NCI-H526 (cell line): ENCODE measurements at regions not wholly inside any gene's neighbourhood (a gene's known extent, or its start where the extent isn't known, plus 50 kb on each side); places are given as distances from the start of the nearest gene placed in this dataset.

ENCODE experiments used
- DNase-seq, 2 experiments: peaks; one replicate each; lab custom pipeline; 2025; lab: John Stamatoyannopoulos, UW

- no peak for DNase-seq
Measured at GRCh38 chr7:130880668-130881067, 146.7 kb upstream of the KLF14 start.

GRCh38 chr7:130881091-130881798, 147.2 kb upstream of the KLF14 start:
- no peak for DNase-seq

DNA sequence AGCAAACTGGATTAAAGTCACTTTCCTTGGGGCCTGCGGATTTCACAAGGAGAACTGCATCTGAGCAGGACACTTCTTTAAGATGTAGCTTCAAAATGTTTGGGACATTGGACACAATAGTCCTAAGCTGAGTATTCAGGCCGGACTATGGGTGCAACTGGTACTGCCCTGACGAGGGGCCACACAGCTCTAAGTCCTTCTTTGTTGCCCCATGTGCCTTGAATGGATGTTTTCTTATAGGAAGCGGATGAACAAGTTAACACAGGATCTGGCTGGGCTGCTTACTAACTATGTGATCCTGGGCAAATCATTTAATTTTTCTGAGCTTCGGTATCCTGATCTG, 147.8 kb upstream of the KLF14 start:
- DNase-seq = no peak

GRCh38 chr7:130882396-130882795, 148.4 kb upstream of the KLF14 start:
- no peak for DNase-seq

GRCh38 chr7:130883928-130884327, 149.9 kb upstream of the KLF14 start:
- DNase-seq = no peak

DNA sequence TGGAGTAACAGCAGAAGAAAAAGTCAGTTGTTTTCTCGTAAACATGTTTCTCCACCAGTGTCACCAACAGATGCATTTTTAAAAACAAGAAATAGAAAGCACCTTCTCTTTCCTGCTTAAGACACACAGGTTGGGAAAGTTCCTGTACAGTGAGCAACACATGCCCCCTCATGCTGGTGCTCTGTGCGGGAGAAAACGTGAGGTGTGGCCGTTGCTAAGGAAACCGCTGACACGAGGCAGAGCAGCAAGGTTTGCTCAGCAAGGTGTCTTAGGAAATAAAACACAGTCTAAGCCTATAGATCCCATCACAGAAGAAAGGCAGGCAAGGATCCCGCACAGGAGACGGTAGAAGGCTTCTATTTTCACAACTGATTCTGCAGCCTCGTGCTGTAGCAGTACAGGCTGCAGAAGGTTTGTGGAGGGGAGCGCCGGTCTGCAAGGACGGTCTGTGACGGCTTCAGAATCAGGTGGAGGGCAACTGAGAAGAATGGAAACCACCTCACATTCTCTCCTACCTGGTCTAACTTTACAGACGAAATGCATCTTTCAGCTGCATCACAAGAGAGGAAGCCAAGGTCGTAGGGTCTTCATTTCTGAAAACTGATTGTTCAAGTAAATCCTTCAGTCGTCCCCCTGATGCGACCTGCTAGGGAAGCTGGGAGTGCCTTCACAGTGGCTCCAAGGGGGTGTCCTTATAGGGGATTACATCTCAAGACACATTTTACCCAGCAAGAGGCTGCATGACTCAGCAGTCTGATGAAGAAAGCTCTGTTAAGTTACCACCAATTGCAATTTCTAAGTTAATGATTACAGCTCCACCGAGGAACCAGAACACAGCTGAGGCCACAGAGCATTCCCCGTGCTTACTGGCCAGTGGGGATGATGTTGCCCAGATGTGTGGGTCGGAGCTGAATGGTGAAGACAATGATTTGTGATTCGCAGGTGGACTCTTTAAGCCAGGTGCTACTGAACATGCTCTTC, 150.7 kb upstream of the KLF14 start:
- DNase-seq = peak in 1 of 2 experiments; percentile 39

DNA sequence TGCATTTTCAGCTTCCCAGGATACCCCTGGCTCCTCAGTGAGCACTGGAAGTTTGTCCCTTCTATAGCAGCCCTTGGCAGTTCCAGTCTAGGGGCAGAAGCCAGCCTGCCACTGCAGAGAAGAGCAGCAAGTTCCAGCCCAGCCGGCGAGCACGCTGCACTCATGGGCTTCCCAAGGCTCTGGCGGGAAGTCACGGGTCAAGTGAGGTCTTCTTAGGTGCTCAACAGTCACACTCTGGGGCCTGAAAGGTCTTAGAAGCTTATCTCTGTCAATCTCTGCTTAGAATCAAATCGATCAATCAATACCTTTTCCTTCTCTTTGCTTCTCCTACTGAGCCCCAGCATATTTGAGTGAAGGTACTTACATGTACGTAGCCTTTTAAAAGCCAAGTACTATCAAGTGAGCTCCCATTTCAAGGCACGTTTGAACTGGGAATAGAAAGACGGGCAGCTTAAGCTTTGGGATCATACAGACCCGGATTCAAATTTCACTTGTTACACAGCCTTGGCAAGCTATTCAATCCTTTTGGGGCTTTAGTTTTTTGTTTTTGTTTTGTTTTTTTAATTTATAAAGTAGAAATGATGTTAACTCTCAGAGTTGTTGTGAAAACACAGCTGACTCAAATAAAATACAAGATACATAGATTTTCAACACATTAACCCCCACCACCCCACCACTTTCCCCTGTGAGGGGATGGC, 152.6 kb upstream of the KLF14 start:
- DNase-seq = no peak

DNA sequence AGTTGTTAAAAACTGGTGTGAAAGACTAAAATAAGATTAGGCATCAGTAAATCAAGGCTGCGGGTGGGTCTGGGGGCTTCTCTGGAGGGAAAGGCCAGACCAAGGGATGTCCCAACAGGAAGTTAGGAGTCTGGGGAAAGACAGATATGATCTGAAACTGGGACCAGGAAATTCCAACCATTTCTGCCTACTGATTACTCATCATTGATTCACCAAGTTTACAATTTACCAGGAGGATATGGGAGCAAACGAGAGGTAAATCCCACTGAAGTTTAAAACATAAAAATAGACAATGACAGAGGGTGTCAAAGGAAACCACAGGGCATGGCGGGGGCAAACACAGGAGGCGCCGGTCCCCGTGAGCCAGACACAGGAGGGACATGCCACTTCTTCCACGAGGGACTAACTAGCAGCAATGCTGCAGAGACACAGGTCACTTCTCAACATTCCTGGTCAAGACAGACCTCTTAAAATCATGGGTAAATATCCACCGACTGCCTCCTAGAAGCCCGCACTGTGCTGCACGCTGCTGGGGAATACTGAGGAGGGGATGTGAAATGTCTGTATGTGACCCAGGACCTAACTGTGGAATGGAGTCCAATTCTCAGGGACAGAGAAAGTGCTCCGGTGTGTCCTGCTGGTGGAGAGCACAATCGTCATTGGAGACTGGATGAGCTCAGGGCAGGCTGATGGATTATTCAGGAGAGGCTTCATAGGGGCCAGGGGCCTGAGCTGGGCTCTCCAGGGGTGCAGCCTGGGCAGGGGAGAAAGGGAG, 153.4 kb upstream of the KLF14 start:
- no peak for DNase-seq

GRCh38 chr7:130887957-130888371, 154.0 kb upstream of the KLF14 start:
- DNase-seq = no peak

GRCh38 chr7:130888468-130888867, 154.5 kb upstream of the KLF14 start:
- DNase-seq = no peak

DNA sequence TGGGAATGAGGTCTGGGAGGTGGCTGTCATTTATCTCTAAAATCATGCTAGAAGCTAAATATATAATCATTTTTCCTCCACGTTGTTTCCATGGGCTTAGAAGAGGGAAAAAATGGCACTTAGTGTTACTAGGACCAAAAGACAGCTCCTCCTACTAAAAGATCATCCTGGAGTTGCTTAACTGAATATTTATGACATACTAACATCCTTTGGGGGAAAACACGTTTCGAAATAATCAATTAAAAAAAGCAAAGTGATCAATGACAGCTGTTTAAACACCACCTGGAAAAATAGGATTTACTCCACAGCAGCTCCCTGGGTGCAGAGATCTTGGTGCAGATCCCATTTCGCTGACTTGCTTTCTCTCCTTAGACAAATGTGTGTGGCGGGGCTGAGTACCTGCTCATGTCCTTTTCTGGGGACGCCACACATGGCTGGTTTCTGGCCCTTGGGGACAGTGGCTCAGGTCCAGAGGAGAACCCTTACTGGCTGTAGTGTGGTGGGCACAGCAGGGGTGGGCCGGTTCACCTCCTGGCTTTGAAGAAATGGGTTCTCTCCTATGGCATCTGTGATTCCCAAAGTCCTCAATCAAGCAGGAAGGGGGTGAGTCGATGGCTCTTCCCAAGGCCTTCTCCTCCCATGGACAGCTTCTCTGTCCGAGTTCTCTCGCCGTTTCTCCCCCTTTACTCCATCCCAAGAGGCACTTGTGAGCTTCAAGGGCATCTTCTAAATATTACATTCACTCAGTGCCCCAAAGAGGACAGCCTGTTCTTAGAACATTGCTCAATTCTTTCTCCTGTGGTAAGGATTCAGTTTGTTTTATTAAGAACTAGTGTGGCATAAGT, 156.4 kb upstream of the KLF14 start:
- DNase-seq = no peak

GRCh38 chr7:130891254-130892094, 157.5 kb upstream of the KLF14 start:
- no peak for DNase-seq

- DNase-seq = no peak
Measured at GRCh38 chr7:130893441-130893894, 159.5 kb upstream of the KLF14 start.

DNA sequence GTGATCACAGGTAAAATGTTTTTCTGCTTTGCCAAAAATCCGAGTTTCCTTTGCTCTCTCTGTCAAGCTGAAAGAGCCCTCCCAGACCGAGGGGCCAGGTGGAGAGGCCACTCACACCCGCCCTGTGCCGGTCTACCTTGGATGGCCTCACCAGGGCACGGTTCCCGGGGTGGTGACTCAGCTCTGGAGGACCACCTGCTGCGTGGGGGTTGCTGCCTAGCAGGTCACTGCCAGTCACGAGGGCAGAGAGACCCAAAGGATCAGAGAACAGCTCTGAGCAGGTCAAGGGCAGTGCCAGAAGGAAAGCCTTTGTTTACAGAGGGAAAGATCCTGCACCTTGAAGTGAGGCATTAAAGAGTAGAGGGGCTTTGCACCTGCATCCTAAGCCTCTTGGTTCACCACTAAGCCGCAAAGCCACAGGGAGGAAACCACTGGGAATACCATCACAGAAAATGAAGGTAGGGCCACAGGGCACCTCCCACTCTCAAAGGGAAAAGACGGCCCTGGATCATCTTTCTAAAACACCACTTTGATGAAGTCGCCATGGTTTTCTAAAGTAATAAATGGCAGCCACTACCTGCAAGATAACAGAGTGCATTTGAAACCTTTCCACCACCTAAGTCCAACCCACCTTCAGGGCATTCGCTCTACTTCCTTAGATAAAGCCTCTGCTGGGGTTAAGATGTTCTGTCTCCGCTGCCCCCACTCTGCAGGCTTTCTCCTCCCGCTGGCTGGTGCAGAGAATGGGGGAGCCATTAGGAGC, 160.3 kb upstream of the KLF14 start:
- no peak for DNase-seq

DNA sequence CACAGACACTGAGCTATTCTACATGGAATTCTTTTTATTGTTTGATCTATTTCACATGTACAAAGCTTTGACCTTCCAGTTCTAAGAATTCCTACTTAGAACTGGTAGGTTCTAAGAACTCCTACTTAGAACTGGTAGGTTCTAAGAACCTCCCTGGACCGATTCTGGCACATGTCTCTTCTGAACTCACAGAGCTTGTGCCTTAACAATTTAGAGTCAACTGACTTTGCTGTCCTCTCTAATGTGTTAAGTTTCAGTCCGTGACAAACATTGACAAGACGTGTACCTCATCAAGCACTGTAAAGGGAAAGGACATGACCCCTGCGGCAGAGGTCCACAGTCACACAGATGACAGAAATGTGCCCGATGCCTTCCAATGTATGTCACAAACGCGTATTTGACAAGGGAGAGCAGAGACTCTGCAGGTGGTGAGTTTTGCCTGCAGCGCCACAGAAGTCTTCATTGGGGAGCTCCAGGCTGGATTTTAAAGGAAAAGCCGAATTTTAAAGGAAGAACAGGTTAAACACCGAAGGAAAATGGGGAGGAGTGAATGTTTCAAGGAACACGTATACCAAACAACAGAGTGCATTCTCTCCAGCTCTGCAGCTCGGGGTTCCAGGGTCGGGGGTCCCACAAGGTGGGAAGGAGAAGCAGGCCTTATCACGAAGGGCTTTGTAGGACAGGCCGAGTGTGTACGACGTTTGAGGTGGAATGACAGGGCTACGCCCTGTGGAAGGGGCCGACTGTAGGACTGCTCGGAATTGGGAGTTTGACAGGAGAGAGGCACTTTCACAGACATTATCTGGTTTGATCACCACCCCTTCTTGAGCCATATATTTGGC, 161.1 kb upstream of the KLF14 start:
- DNase-seq = no peak

- no peak for DNase-seq
Measured at GRCh38 chr7:130896051-130896881, 162.3 kb upstream of the KLF14 start.

- DNase-seq = peak; percentile 53 to 86
Measured at GRCh38 chr7:130896898-130897514, 163.0 kb upstream of the KLF14 start.
